Peyer's patch (tissue), 4 donors: ENCODE measurements at regions not wholly inside any gene's neighbourhood (a gene's known extent, or its start where the extent isn't known, plus 50 kb on each side); places are given as distances from the start of the nearest gene placed in this dataset.

Experiments used
- DNase-seq, 3 donors: peaks; one replicate each; pipeline ENCODE4 v3.0.0-alpha.2; 2017 to 2019
- H3K27ac ChIP-seq, 4 donors: fragments of 200-600 bp; sonication (generic); one replicate each; pipeline ENCODE4 v1.5.1; 2016 to 2019
- H3K27me3 ChIP-seq, 2 donors: fragments of 200-600 bp; sonication (generic); one replicate each; pipeline ENCODE4 v1.5.1; 2019
- H3K36me3 ChIP-seq, 3 donors: fragments of 200-600 bp; sonication (generic); one replicate each; pipeline ENCODE4 v1.5.1; 2016 to 2019
- H3K4me1 ChIP-seq, 4 donors: fragments of 200-600 bp; sonication (generic); one replicate each; pipeline ENCODE4 v1.5.1; 2016 to 2019
- H3K4me3 ChIP-seq, 4 donors: fragments of 200-600 bp; sonication (generic); 1 replicate in 3 of 4; 2 replicates in 1 of 4; pipeline ENCODE4 v1.5.1; 2016 to 2019; ENCODE audit warnings: mild to moderate bottlenecking in 1 of 4
- H3K9me3 ChIP-seq, 4 donors: fragments of 200-600 bp; sonication (generic); one replicate each; pipeline ENCODE4 v1.5.1; 2016 to 2019; ENCODE audit warnings: mild to moderate bottlenecking in 1 of 4
- POLR2A ChIP-seq, 2 donors: fragments of 450-650 bp; IDR thresholded peaks; one replicate each; pipeline ENCODE4 v1.5.1; 2017; ENCODE audit warnings: antibody characterized with exemption in 2 of 2, mild to moderate bottlenecking in 2 of 2, moderate library complexity in 2 of 2
- TF ChIP-seq, protein P1 (sequence below), 6 experiments: fragments of 450-650 bp in 4 of 6; fragments of 200-600 bp in 2 of 6; sonication (generic) in 1 of 6; IDR thresholded peaks; one replicate each; pipeline ENCODE4 v1.5.1; 2017 to 2019; ENCODE audit warnings: antibody characterized with exemption in 6 of 6, mild to moderate bottlenecking in 3 of 6, moderate library complexity in 1 of 6

DNA sequence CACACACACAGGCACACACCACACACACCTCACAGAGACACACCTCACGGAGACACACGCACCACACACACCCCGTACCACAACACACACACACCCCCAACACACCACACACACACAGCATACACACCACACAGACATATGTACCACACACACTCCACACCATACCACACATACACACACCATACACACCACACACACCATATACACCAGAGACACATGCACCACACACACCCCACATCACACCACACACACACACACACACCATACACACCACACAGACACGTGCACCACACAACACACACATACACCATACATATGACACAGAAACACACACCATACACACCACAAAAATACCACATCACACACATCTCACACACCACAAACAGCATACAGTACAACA, 850.7 kb downstream of the RNF144A start:
- Histone ChIP-seq H3K27ac (no peak overlapping the region), H3K4me3 (no peak overlapping the region), H3K27me3 (no peaks in the 10 kb centered on the region), H3K9me3 (peaks cover 0 to 7% (median 3%) of the 10 kb centered on the region in 4 donors), H3K36me3 (no peaks in the 10 kb centered on the region), H3K4me1 (no peaks in the 10 kb centered on the region)
- TF ChIP-seq POLR2A (IDR thresholded peaks at IDR 0.05): no peak
- TF ChIP-seq, protein P1, sequence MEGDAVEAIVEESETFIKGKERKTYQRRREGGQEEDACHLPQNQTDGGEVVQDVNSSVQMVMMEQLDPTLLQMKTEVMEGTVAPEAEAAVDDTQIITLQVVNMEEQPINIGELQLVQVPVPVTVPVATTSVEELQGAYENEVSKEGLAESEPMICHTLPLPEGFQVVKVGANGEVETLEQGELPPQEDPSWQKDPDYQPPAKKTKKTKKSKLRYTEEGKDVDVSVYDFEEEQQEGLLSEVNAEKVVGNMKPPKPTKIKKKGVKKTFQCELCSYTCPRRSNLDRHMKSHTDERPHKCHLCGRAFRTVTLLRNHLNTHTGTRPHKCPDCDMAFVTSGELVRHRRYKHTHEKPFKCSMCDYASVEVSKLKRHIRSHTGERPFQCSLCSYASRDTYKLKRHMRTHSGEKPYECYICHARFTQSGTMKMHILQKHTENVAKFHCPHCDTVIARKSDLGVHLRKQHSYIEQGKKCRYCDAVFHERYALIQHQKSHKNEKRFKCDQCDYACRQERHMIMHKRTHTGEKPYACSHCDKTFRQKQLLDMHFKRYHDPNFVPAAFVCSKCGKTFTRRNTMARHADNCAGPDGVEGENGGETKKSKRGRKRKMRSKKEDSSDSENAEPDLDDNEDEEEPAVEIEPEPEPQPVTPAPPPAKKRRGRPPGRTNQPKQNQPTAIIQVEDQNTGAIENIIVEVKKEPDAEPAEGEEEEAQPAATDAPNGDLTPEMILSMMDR (IDR thresholded peaks at IDR 0.05): no peak
- no peak for DNase-seq

GRCh38 chr2:7771781-7772180, 854.6 kb downstream of the RNF144A start:
- TF ChIP-seq, protein P1 (IDR thresholded peaks at IDR 0.05): no peak
- TF ChIP-seq POLR2A (IDR thresholded peaks at IDR 0.05): no peak
- Histone ChIP-seq H3K4me3 (no peak overlapping the region), H3K27ac (no peak overlapping the region), H3K4me1 (no peaks in the 10 kb centered on the region), H3K27me3 (no peaks in the 10 kb centered on the region), H3K36me3 (no peaks in the 10 kb centered on the region), H3K9me3 (no peaks in the 10 kb centered on the region)
- DNase-seq: no peak

DNA sequence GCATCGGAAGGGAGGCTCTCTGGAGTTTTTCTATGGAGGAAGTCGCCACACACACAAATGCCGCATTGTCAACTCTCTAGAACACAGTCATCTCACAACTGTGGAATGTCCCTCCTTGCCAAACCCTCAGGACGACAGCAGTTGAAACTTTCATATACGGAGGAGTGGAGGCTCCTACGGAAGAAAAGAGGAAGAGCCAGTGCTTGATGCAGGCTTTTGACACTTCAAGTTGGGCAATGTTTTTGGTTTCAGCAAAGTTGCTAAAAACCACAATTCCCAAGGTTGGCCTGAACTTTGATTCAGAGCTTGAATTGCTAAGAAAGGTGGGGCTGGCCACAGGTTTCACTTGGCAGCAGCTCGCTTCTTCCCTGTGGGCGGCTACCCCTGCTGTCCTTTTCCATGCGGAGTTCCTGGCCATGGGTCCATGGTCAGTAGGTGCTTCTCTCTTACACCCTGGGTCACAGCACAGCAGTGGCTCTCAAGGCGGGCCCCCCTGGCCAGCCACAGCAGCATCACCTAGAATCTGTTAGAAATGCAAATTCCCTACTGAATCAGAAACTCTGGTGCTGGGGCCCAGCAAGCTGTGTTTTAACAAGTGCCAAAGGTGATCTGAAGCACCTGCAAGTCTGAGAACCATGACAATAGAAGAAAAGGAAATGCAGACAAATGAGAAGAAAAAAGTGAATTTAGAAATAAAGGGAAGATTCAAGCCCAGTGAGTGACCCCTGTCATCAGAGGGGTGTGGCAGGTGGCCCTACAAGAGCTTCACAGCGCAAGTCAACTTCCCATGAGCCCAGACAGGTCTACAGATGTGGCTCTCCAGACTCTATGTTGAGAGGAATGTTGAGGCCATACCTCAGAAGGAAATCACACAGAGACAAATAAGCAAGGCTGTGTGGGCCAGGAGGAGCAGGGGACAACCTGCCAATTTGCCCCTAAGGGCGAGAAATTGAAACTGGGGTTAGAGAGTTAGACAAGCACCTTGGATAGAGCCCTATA, 856.4 kb downstream of the RNF144A start:
- no peaks in the 10 kb centered on the region for H3K9me3 ChIP-seq
- no peaks in the 10 kb centered on the region for H3K27me3 ChIP-seq
- no peak overlapping the region for H3K27ac ChIP-seq
- no peak for DNase-seq
- H3K36me3 ChIP-seq: no peaks in the 10 kb centered on the region
- H3K4me3 ChIP-seq: no peak overlapping the region
- H3K4me1 ChIP-seq: no peaks in the 10 kb centered on the region
- TF ChIP-seq, protein P1 (IDR thresholded peaks at IDR 0.05): no peak
- no peak for TF ChIP-seq POLR2A (IDR thresholded peaks at IDR 0.05)

GRCh38 chr2:7774481-7774880, 857.3 kb downstream of the RNF144A start:
- TF ChIP-seq, protein P1 (IDR thresholded peaks at IDR 0.05): no peak
- TF ChIP-seq POLR2A (IDR thresholded peaks at IDR 0.05): no peak
- H3K36me3 ChIP-seq: no peaks in the 10 kb centered on the region
- DNase-seq: no peak
- no peaks in the 10 kb centered on the region for H3K27me3 ChIP-seq
- no peak overlapping the region for H3K4me3 ChIP-seq
- H3K27ac ChIP-seq: no peak overlapping the region
- no peaks in the 10 kb centered on the region for H3K9me3 ChIP-seq
- H3K4me1 ChIP-seq: no peaks in the 10 kb centered on the region

GRCh38 chr2:7777668-7778067, 860.5 kb downstream of the RNF144A start:
- no peak overlapping the region for H3K4me3 ChIP-seq
- no peaks in the 10 kb centered on the region for H3K9me3 ChIP-seq
- DNase-seq: no peak
- TF ChIP-seq POLR2A (IDR thresholded peaks at IDR 0.05): no peak
- TF ChIP-seq, protein P1 (IDR thresholded peaks at IDR 0.05): no peak
- H3K27me3 ChIP-seq: no peaks in the 10 kb centered on the region
- H3K4me1 ChIP-seq: no peaks in the 10 kb centered on the region
- no peaks in the 10 kb centered on the region for H3K36me3 ChIP-seq
- H3K27ac ChIP-seq: no peak overlapping the region
